ENCODE measurements at regions not wholly inside any gene's neighbourhood (a gene's known extent, or its start where the extent isn't known, plus 50 kb on each side); places are given as distances from the start of the nearest gene placed in this dataset.
"Not testable (repeated sequence)": the region's sequence is repeated elsewhere in the genome, so short reads cannot be mapped to it uniquely, and the experiment has no call there.

GRCh38 chrX:155814391-155814790 lies 66.8 kb upstream of the VAMP7 start:
- ATAC-seq; H2AFZ ChIP-seq (ENCODE audit: low read depth, low read length); intact Hi-C loops (cut with micrococcal nuclease); H3K4me1 ChIP-seq (replicated peaks in 1 of 2; ENCODE audit: control insufficient read depth in 2 of 2, insufficient read depth in 2 of 2, low read length in 2 of 2); in situ Hi-C loops (cut with MboI); BruUV-seq (replicated peaks); H3K9ac ChIP-seq (ENCODE audit: insufficient read depth in 1 of 2, low read depth in 2 of 2, low read length in 2 of 2); FAIRE-seq; H4K20me1 ChIP-seq (replicated peaks; ENCODE audit: control insufficient read depth, insufficient read depth, low read length); CTCF ChIA-PET (ENCODE audit: low intra/inter-chr PET ratio); H3K79me2 ChIP-seq (ENCODE audit: control insufficient read depth, insufficient read depth, low read length); H3K9me1 ChIP-seq (ENCODE audit: control insufficient read depth, insufficient read depth, low read length); POLR2A ChIA-PET; H3K36me3 ChIP-seq (ENCODE audit: control insufficient read depth, insufficient read depth, low read length); H3K4me3 ChIP-seq; H3K27ac ChIP-seq (ENCODE audit: extremely low read depth, low read depth, low read length); H3K4me2 ChIP-seq (ENCODE audit: insufficient read depth, low read length); DNase-seq (ENCODE audit: extremely low read depth in 1 of 4, low spot score in 3 of 4); H3K9me3 ChIP-seq (replicated peaks; ENCODE audit: control insufficient read depth, insufficient read depth, low read depth, low read length); H3K27me3 ChIP-seq (ENCODE audit: control insufficient read depth in 2 of 2, insufficient read depth in 2 of 2, low read length in 2 of 2): not testable (repeated sequence)
- peak; percentile 63 for TF ChIP-seq ZNF146 (CRISPR knock-in tag; IDR thresholded peaks at IDR 0.05; ENCODE audit: unreplicated experiment)
- WGBS (ENCODE audit: insufficient coverage, low coverage, missing lambda C conversion rate), result 27% methylated on average over 6 of the region's 8 CpGs

GRCh38 chrX:155779831-155780230 lies 101.3 kb upstream of the VAMP7 start:
- Histone ChIP-seq H3K4me2 (ENCODE audit: insufficient read depth, low read length) (no peak overlapping the region), H3K9me1 (ENCODE audit: control insufficient read depth, insufficient read depth, low read length) (no peaks in the 10 kb centered on the region), H3K4me1 (replicated peaks in 1 of 2; ENCODE audit: control insufficient read depth in 2 of 2, insufficient read depth in 2 of 2, low read length in 2 of 2) (no peaks in the 10 kb centered on the region), H2AFZ (ENCODE audit: low read depth, low read length) (no peak overlapping the region), H4K20me1 (replicated peaks; ENCODE audit: control insufficient read depth, insufficient read depth, low read length) (no peaks in the 10 kb centered on the region), H3K27me3 (ENCODE audit: control insufficient read depth in 2 of 2, insufficient read depth in 2 of 2, low read length in 2 of 2) (peaks cover 0 to under 1% of the 10 kb centered on the region in 2 experiments; a peak in 1 of 5 replicates), H3K36me3 (ENCODE audit: control insufficient read depth, insufficient read depth, low read length) (no peaks in the 10 kb centered on the region), H3K9ac (ENCODE audit: insufficient read depth in 1 of 2, low read depth in 2 of 2, low read length in 2 of 2) (no peak overlapping the region), H3K79me2 (ENCODE audit: control insufficient read depth, insufficient read depth, low read length) (no peaks in the 10 kb centered on the region), H3K4me3 (no peak overlapping the region), H3K9me3 (replicated peaks; ENCODE audit: control insufficient read depth, insufficient read depth, low read depth, low read length) (no peaks in the 10 kb centered on the region), H3K27ac (ENCODE audit: extremely low read depth, low read depth, low read length) (no peak overlapping the region)
- ATAC-seq (no peak), FAIRE-seq (no peak), DNase-seq (ENCODE audit: extremely low read depth in 1 of 4, low spot score in 3 of 4) (no peak)
- in situ Hi-C loops (cut with MboI) (no loop called here), intact Hi-C loops (cut with micrococcal nuclease) (no loop called here)
- ChIA-PET CTCF (ENCODE audit: low intra/inter-chr PET ratio) (no interaction called here), POLR2A (no interaction called here)
- 17% methylated on average over 1 of the region's 1 CpG for WGBS (ENCODE audit: insufficient coverage, low coverage, missing lambda C conversion rate)
- no TSS peak for BruUV-seq (replicated peaks)
- TF ChIP-seq HDAC8 (tag; IDR thresholded peaks at IDR 0.05), result no peak
- TF ChIP-seq BRD9 (IDR thresholded peaks at IDR 0.05; ENCODE audit: low read depth, partially characterized antibody), result no peak
- no peak for TF ChIP-seq SMAD2 (IDR thresholded peaks at IDR 0.05; ENCODE audit: low read depth, low read length)
- TF ChIP-seq RBM25 (IDR thresholded peaks at IDR 0.05; ENCODE audit: low read depth, low read length, severe bottlenecking), result no peak
- TF ChIP-seq CBX1 (IDR thresholded peaks at IDR 0.05; ENCODE audit: low read depth), result no peak
- TF ChIP-seq YY1 (IDR thresholded peaks at IDR 0.05; ENCODE audit: borderline replicate concordance in 1 of 3, control insufficient read depth in 1 of 3, extremely low read depth in 1 of 3, insufficient read depth in 3 of 3, insufficient read length in 1 of 3, insufficient replicate concordance in 2 of 3, low read depth in 1 of 3, low read length in 2 of 3), result no peak
- TF ChIP-seq CLOCK (CRISPR knock-in tag; IDR thresholded peaks at IDR 0.05; ENCODE audit: borderline replicate concordance), result no peak
- no peak for TF ChIP-seq MLX (CRISPR knock-in tag; conservative IDR thresholded peaks at IDR 0.05)
- TF ChIP-seq ZNF232 (CRISPR knock-in tag; IDR thresholded peaks at IDR 0.05), result no peak
- no peak for TF ChIP-seq ZNF57 (CRISPR knock-in tag; IDR thresholded peaks at IDR 0.05)
- no peak for TF ChIP-seq NBN (IDR thresholded peaks at IDR 0.05; ENCODE audit: low read depth)
